Left hindlimb (tissue), 1 donor: ENCODE measurements at regions not wholly inside any gene's neighbourhood (a gene's known extent, or its start where the extent isn't known, plus 50 kb on each side); places are given as distances from the start of the nearest gene placed in this dataset.

Experiments used
- DNase-seq: peaks from one replicate; pipeline ENCODE4 v3.0.0-alpha.2; 2018

DNA sequence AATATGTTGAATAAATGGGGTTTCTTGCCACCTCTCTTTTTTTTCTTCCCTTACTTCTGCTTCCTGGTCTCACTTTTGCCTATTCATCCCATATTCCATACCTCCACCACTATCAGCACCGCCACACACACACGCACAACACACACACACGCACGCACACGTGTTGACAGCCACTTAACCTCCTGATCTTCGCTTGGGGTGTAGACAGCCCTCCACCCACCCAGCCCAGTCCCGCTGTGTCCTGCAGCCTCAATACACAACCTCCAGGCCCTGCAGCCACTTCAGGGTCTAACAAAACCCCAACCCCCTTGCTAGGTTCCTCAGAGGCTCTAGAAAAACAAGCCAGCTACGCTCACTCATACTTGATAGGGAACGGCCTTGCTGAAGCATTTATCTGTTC, 72.3 kb downstream of the LINC00237 start:
- DNase-seq = no peak

- no peak for DNase-seq
Measured at GRCh38 chr20:21031666-21032065, 74.5 kb downstream of the LINC00237 start.

DNA sequence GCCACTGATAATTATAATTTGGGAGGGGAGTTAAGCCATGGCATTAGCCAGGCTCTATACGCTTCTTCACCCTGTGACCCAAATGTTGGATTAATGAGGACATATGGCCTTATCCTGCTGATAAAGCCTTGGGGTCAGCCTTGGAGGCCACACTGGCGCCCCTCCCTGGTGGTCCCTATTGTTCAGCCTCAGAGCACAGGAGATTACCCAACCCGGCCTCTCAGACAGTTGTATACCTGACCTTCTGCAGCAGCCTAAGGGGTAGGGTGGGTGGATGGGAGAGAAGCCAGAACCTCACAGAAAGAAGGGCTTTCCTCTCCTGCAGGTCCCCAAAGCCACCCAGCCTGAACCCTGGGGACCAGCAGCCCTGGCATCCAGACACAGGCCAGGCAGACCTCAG, 76.8 kb downstream of the LINC00237 start:
- DNase-seq = no peak

- no peak for DNase-seq
Measured at GRCh38 chr20:21028921-21029320, 77.2 kb downstream of the LINC00237 start.

GRCh38 chr20:21028436-21028835, 77.7 kb downstream of the LINC00237 start:
- DNase-seq = no peak

DNA sequence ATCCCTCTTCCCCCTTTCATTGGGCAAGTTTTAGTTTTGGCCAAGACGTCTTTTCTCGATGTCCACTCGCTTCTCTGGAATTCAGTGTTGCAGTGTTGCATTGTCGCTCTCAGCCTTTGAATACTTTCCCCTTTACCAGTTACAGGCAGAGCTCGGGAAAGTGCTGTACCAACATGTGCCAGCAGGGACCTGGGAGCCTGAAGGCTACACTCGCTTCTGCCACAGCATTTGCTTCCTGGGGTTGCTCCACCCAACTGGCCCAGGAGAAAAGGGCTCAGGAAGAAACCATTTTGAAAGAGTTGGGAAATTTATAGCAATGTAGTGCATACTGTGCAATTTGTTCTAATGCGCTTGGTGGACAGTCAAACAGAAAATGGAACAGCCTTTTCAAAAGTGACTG, 78.6 kb downstream of the LINC00237 start:
- no peak for DNase-seq

DNA sequence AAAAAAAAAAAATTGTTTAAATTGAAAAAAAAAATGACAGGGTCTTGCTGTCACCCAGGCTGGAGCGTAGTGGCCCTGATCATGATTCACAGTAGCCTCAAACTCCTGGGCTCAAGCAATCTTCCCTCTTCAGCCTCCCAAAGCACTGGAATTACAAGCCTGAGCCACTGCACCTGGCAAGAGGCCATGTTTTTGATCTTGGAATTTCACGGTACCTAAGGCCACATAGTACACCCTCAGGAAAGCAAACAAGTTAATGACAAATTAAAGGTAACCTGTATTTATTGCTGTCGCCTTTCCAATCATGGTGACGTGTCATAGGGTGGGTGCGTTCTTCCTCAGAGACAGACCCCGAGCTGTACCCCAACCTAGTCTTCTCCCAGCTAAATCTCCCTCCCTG, 79.2 kb downstream of the LINC00237 start:
- DNase-seq = no peak

- DNase-seq = no peak
Measured at GRCh38 chr20:21024420-21024819, 81.7 kb downstream of the LINC00237 start.

DNA sequence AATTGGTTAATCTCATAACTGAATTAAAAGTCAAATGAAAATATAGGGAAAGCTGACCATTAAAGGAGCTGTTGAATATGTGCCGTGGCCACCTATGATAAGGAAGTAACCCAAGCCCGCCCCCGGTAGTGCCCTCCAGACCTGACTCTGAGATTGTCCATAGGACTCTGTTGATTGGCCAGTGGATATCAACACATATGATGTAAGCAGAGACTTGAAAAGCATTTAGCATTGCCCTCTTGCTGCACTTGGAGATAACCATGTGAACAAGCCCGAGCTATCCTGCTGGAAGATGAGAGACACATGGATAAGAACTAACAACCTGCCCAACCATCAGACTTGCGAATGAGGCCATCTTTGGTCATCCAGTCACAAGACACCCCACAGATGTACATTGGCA, 83.2 kb downstream of the LINC00237 start:
- DNase-seq = no peak

GRCh38 chr20:21021472-21021790, 84.7 kb downstream of the LINC00237 start:
- no peak for DNase-seq

DNA sequence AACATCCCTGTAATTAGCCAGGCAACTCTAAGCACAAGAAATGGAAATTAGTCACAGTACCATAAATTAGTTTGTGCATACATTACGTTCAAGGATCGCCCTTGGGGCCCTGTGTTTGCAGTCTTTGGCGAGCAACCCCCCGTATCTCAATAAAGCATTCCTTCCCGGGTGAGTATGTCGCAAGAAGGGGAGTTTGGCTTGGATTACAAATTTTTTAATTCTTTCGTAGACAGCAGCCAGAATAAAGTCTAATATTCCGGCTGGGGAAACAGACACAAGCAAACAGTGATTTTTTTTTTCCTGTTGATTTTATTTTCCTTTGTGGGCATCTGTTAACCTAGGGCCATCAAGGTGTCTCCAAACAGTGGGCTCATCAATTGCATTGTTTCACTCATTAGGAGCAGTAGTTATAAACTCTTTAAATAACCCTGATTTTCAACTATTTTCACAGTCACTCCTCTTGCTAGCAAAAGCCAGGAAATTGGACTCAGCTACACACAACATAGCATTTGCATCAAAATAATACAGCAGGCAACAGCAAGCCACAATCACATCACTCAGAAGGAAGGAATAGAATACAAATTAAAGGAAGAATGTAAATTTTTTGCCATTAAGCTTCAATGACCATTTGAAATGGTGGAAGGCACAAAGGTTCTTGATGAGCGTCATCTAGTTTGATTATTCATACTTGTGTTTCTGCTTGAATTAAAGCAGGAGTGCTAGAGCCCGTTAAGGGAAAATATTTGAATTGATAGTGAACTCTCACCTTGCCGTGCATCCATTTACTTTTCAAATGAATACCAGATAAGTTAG, 85.3 kb downstream of the LINC00237 start:
- no peak for DNase-seq

GRCh38 chr20:21019814-21020658, 86.1 kb downstream of the LINC00237 start:
- DNase-seq = no peak

DNA sequence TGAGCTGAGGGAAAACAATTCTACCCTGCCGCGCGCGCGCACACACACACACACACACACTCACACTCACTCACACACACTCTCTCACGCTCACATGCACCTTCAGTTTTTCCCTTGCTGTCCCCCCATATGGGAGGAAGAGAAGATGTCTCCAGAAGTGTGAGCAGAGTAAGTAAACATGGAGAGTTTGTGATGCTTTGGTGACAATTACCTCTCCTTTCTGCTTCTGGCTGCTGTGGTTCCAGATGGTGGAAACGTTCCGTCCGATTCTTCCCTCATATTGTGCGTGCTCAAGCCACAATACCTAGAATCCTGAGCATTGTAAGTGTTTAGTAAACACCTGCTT, 86.7 kb downstream of the LINC00237 start:
- no peak for DNase-seq

DNA sequence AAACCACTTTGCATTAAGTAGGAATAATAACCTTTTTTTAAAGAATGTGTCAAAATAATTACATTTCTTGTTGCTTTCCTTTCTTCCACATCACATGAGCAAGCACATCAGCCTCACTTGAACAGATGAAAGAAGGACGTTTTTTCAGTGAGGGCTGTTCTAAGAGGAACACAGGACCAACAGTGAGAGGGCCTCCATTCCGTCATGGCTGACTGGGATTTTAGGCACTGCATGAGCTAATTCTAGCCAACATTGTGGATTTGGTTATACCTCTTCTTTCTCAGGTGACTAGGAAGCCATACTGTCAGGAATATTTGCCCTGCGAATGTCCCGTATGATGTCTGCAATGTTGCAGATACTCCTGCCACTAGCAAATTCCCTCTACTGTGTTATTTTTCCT, 87.6 kb downstream of the LINC00237 start:
- no peak for DNase-seq

GRCh38 chr20:21017528-21018085, 88.6 kb downstream of the LINC00237 start:
- DNase-seq = no peak

GRCh38 chr20:21016751-21017150, 89.4 kb downstream of the LINC00237 start:
- DNase-seq = no peak

DNA sequence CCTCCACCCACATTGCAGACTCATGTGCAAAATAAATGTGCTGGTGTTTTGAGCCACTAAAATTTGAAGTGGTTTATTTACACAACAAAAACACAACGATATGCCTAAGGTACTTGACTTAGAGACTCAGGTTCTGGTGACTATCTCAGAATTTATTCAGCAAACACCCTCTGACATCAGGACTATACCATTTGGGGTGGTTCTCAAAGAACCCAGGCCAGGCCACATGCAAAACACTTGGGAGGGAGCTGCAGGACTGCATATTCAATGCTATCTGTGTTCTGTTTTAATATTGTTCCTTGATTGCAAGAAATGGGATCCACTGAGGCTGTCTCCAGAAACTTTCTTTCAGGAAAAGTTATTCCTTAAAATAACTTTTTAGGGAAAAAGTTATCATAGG, 91.6 kb downstream of the LINC00237 start:
- DNase-seq = no peak

- DNase-seq = no peak
Measured at GRCh38 chr20:21008951-21009350, 97.2 kb downstream of the LINC00237 start.

DNA sequence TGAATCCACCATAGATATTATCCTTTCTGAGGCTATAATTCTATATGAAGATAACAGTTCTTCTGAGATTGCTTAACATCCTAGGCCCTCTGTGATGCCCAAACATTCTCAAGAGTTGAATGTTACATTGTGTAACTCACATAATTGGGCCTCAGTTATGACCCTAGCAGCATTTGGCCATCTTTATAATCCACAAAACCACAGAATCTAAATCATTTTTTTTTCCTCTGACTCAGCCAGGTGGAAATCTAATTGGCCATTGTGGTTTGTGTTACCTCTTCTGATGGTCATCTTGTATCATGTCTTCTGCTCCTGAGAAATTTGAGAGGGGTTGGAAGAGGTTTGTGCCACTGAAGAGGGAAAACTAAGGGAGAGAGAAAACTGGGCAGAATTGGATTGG, 99.5 kb downstream of the LINC00237 start:
- no peak for DNase-seq

GRCh38 chr20:21004386-21005076, 101.6 kb downstream of the LINC00237 start:
- no peak for DNase-seq

GRCh38 chr20:21003902-21004301, 102.3 kb downstream of the LINC00237 start:
- DNase-seq = no peak

DNA sequence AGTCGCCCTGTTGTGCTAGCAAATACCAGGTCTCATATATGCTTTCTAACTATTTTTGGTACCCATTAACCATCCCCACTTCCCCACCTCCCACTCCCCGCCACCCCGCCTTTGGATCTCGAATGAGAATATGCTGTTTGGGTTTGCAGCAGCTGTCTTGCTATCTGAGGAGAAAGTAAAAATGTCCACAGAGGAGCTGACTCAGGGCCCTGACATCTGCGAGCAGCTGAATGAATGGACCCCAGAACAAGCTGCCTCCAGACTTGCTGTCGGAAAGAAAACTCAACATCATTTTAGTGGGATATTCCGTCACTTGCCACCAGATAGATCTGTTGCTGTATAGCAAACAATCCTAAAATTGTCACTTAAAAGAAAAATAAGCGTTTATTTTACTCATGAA, 103.7 kb downstream of the LINC00237 start:
- no peak for DNase-seq

DNA sequence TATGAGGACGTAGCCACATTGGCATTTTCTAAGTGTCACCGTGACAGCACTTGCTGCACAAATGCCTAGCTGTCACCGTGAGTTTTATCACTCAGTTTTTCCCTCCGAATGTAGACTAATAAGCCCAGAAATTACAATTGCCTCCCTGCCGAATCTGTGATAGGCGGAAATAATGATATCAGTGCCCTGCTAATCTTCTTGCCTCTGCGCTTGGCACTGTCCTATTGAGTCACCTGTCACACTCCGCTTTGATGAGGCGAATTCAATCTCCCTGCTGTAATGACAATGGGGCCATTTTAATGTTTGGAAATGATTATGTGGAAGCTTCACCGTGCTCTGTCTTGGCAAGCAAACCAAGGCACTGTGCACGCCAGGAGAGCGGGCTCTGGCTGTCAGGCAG, 112.8 kb downstream of the LINC00237 start:
- DNase-seq = no peak
